ENCODE measurements at regions not wholly inside any gene's neighbourhood (a gene's known extent, or its start where the extent isn't known, plus 50 kb on each side); places are given as distances from the start of the nearest gene placed in this dataset.

DNA sequence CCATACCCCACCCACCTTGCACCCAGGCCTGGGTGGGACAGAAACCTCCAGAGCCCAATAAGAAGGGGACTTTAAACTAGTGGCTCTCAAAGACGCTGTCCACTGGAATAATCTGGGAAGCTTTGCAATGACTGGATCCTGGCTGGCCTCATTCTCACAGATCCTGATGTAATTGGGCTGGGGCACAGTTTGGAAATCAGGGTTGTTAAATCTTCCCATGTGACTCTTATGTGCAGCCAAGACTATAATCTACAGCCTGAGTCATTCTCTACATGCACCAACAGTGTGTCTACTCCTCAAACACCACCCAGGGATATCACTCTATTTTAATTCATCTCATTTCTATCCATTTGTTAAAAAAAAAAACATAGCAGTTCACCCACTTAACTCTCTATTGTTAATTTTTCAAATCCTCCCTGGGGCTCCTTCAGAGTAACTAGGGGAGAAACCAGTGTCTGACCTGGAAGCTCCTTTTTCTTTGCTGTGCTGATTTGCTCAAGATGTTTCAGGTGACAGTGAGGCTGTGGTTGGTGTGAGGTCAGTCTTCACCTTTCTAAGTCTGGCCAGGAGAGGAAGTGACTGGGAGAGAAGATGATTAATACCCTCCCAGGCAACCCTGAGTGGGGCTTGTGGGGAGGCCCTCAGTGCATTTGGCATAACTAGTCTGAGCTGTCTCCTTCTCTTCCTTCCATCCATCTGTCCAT lies 211.6 kb upstream of the SFSWAP start:
- Histone ChIP-seq H3K27ac (ENCODE audit: low read length) (no peak overlapping the region), H3K27me3 (ENCODE audit: insufficient read depth, low read depth, low read length) (no peaks in the 10 kb centered on the region), H3K79me2 (replicated peaks; ENCODE audit: insufficient read depth, low read length) (no peaks in the 10 kb centered on the region), H3K9ac (ENCODE audit: low read length) (no peak overlapping the region), H3K4me3 (ENCODE audit: low read length) (no peak overlapping the region), H3F3A (ENCODE audit: insufficient read depth, low read length, poor library complexity, severe bottlenecking) (no peaks in the 10 kb centered on the region), H3K9me2 (ENCODE audit: insufficient read depth, low read length) (no peaks in the 10 kb centered on the region), H3K9me3 (ENCODE audit: low read length) (no peaks in the 10 kb centered on the region), H3K36me3 (ENCODE audit: insufficient read depth, low read length) (no peaks in the 10 kb centered on the region), H3K4me2 (ENCODE audit: low read length) (no peak overlapping the region), H4K20me1 (ENCODE audit: insufficient read depth) (no peaks in the 10 kb centered on the region), H2AFZ (ENCODE audit: low read depth, low read length) (no peak overlapping the region)
- TF ChIP-seq, protein P1, sequence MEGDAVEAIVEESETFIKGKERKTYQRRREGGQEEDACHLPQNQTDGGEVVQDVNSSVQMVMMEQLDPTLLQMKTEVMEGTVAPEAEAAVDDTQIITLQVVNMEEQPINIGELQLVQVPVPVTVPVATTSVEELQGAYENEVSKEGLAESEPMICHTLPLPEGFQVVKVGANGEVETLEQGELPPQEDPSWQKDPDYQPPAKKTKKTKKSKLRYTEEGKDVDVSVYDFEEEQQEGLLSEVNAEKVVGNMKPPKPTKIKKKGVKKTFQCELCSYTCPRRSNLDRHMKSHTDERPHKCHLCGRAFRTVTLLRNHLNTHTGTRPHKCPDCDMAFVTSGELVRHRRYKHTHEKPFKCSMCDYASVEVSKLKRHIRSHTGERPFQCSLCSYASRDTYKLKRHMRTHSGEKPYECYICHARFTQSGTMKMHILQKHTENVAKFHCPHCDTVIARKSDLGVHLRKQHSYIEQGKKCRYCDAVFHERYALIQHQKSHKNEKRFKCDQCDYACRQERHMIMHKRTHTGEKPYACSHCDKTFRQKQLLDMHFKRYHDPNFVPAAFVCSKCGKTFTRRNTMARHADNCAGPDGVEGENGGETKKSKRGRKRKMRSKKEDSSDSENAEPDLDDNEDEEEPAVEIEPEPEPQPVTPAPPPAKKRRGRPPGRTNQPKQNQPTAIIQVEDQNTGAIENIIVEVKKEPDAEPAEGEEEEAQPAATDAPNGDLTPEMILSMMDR (IDR thresholded peaks at IDR 0.05; ENCODE audit: poor library complexity, severe bottlenecking), result no peak
- TF ChIP-seq EZH2 (IDR thresholded peaks at IDR 0.05; ENCODE audit: borderline replicate concordance, insufficient read depth, low read length, poor library complexity, severe bottlenecking) (no peak), TAF1 (IDR thresholded peaks at IDR 0.05; ENCODE audit: low read depth) (no peak), POLR2AphosphoS5 (IDR thresholded peaks at IDR 0.05) (no peak), EP300 (conservative IDR thresholded peaks at IDR 0.05; ENCODE audit: poor library complexity, severe bottlenecking) (no peak), RAD21 (conservative IDR thresholded peaks at IDR 0.05) (no peak), MXI1 (conservative IDR thresholded peaks at IDR 0.05; ENCODE audit: poor library complexity, severe bottlenecking) (no peak), SMC3 (conservative IDR thresholded peaks at IDR 0.05; ENCODE audit: poor library complexity) (no peak)
- TF ChIP-seq, protein P2, sequence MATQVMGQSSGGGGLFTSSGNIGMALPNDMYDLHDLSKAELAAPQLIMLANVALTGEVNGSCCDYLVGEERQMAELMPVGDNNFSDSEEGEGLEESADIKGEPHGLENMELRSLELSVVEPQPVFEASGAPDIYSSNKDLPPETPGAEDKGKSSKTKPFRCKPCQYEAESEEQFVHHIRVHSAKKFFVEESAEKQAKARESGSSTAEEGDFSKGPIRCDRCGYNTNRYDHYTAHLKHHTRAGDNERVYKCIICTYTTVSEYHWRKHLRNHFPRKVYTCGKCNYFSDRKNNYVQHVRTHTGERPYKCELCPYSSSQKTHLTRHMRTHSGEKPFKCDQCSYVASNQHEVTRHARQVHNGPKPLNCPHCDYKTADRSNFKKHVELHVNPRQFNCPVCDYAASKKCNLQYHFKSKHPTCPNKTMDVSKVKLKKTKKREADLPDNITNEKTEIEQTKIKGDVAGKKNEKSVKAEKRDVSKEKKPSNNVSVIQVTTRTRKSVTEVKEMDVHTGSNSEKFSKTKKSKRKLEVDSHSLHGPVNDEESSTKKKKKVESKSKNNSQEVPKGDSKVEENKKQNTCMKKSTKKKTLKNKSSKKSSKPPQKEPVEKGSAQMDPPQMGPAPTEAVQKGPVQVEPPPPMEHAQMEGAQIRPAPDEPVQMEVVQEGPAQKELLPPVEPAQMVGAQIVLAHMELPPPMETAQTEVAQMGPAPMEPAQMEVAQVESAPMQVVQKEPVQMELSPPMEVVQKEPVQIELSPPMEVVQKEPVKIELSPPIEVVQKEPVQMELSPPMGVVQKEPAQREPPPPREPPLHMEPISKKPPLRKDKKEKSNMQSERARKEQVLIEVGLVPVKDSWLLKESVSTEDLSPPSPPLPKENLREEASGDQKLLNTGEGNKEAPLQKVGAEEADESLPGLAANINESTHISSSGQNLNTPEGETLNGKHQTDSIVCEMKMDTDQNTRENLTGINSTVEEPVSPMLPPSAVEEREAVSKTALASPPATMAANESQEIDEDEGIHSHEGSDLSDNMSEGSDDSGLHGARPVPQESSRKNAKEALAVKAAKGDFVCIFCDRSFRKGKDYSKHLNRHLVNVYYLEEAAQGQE (IDR thresholded peaks at IDR 0.05; ENCODE audit: borderline replicate concordance), result no peak

DNA sequence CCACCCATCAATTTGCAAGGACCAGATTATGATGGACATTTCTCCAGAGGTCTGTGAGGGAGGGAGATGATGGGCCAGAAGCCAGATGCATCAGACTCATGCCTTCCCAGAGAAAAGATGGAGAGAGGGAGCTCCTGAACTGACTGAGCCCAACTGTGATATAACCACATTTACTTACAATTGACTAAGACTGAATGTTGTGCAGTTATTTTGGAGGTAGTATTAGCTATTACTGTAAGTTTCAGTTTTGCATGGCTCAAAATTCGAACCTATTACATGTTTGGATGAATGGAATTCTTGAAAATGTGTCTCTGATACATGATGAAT lies 211.1 kb upstream of the SFSWAP start:
- Histone ChIP-seq H3K27ac (ENCODE audit: low read length) (no peak overlapping the region), H3K9me3 (ENCODE audit: low read length) (no peaks in the 10 kb centered on the region), H2AFZ (ENCODE audit: low read depth, low read length) (no peak overlapping the region), H3K9me2 (ENCODE audit: insufficient read depth, low read length) (no peaks in the 10 kb centered on the region), H3K4me2 (ENCODE audit: low read length) (no peak overlapping the region), H3K27me3 (ENCODE audit: insufficient read depth, low read depth, low read length) (no peaks in the 10 kb centered on the region), H3K4me3 (ENCODE audit: low read length) (no peak overlapping the region), H3F3A (ENCODE audit: insufficient read depth, low read length, poor library complexity, severe bottlenecking) (no peaks in the 10 kb centered on the region), H3K79me2 (replicated peaks; ENCODE audit: insufficient read depth, low read length) (no peaks in the 10 kb centered on the region), H4K20me1 (ENCODE audit: insufficient read depth) (no peaks in the 10 kb centered on the region), H3K9ac (ENCODE audit: low read length) (no peak overlapping the region), H3K36me3 (ENCODE audit: insufficient read depth, low read length) (no peaks in the 10 kb centered on the region)
- TF ChIP-seq POLR2AphosphoS5 (IDR thresholded peaks at IDR 0.05) (no peak), EP300 (conservative IDR thresholded peaks at IDR 0.05; ENCODE audit: poor library complexity, severe bottlenecking) (no peak), RAD21 (conservative IDR thresholded peaks at IDR 0.05) (no peak), MXI1 (conservative IDR thresholded peaks at IDR 0.05; ENCODE audit: poor library complexity, severe bottlenecking) (no peak), SMC3 (conservative IDR thresholded peaks at IDR 0.05; ENCODE audit: poor library complexity) (no peak), TAF1 (IDR thresholded peaks at IDR 0.05; ENCODE audit: low read depth) (no peak), EZH2 (IDR thresholded peaks at IDR 0.05; ENCODE audit: borderline replicate concordance, insufficient read depth, low read length, poor library complexity, severe bottlenecking) (no peak)
- TF ChIP-seq, protein P1 (IDR thresholded peaks at IDR 0.05; ENCODE audit: poor library complexity, severe bottlenecking), result no peak
- TF ChIP-seq, protein P2 (IDR thresholded peaks at IDR 0.05; ENCODE audit: borderline replicate concordance), result no peak

All from neural cell (in vitro differentiated cells).